Skeletal muscle tissue (tissue), 3 donors: ENCODE measurements at regions not wholly inside any gene's neighbourhood (a gene's known extent, or its start where the extent isn't known, plus 50 kb on each side); places are given as distances from the start of the nearest gene placed in this dataset.

Experiments
- H3K27ac ChIP-seq: one replicate; pipeline ENCODE4 v1.7.0; 2013; ENCODE audit warnings: mild to moderate bottlenecking, low read depth, low read length, inconsistent platforms
- H3K27me3 ChIP-seq, 3 donors: one replicate each; pipeline ENCODE4 v1.7.0; 2013; ENCODE audit warnings: low read length in 3 of 3; ENCODE audit not compliant: control insufficient read depth in 3 of 3, insufficient read depth in 3 of 3
- H3K36me3 ChIP-seq, 3 donors: one replicate each; pipeline ENCODE4 v1.7.0; 2013; ENCODE audit warnings: low read length in 3 of 3; ENCODE audit not compliant: control insufficient read depth in 3 of 3, insufficient read depth in 3 of 3
- H3K4me1 ChIP-seq, 3 donors: one replicate each; pipeline ENCODE4 v1.7.0; 2013; ENCODE audit warnings: low read length in 3 of 3, mild to moderate bottlenecking in 3 of 3; ENCODE audit not compliant: control insufficient read depth in 3 of 3, insufficient read depth in 3 of 3
- H3K4me3 ChIP-seq, 3 donors: one replicate each; pipeline ENCODE4 v1.7.0; 2013; ENCODE audit warnings: low read length in 3 of 3
- H3K9ac ChIP-seq, 3 donors: one replicate each; pipeline ENCODE4 v1.7.0; 2013; ENCODE audit warnings: low read length in 3 of 3, mild to moderate bottlenecking in 3 of 3, moderate library complexity in 2 of 3, low read depth in 1 of 3
- H3K9me3 ChIP-seq, 3 donors: one replicate each; pipeline ENCODE4 v1.7.0; 2013; ENCODE audit warnings: low read length in 3 of 3; ENCODE audit not compliant: control insufficient read depth in 3 of 3
- donor health status: Osteomylitis.

DNA sequence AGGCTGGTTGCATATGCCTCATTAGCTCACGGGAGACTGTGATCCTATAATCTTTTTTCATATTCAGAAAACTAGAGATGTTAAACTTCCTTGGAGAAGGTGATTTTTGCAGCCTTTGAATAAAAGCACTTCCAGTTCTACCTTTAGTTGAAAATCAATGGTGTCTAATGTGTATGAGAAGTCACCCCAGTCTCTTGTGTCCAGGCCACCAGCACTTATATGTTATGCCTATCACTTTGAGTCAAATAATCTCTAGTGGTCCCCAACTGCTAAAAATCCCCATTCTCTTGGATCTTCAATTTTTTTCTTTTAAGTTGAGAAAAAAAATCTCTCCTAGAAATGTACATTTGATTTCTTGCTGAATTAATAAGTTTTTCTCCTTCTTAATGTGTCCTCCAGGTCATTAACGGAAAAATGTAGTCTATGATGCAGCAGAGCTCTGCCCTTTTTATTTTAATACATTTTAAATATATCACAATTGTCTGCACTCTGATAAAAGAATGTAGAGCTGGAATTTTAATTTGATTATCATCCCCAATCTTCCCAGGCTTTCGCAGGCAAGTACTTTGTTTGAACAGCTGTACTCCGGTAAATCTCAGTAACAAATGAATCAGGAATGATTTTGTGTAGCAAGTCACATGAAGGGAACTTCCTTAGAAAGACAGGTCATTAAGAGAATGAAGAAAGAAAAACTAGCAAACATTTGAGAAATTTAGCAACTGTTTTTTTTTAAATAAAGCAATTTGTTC lies 147.0 kb downstream of the SOX4 start:
- H3K36me3 ChIP-seq = no peaks in the 10 kb centered on the region
- no peak overlapping the region for H3K27ac ChIP-seq
- no peak overlapping the region for H3K9ac ChIP-seq
- no peak overlapping the region for H3K4me3 ChIP-seq
- H3K27me3 ChIP-seq = no peaks in the 10 kb centered on the region
- H3K4me1 ChIP-seq = no peaks in the 10 kb centered on the region
- no peaks in the 10 kb centered on the region for H3K9me3 ChIP-seq

DNA sequence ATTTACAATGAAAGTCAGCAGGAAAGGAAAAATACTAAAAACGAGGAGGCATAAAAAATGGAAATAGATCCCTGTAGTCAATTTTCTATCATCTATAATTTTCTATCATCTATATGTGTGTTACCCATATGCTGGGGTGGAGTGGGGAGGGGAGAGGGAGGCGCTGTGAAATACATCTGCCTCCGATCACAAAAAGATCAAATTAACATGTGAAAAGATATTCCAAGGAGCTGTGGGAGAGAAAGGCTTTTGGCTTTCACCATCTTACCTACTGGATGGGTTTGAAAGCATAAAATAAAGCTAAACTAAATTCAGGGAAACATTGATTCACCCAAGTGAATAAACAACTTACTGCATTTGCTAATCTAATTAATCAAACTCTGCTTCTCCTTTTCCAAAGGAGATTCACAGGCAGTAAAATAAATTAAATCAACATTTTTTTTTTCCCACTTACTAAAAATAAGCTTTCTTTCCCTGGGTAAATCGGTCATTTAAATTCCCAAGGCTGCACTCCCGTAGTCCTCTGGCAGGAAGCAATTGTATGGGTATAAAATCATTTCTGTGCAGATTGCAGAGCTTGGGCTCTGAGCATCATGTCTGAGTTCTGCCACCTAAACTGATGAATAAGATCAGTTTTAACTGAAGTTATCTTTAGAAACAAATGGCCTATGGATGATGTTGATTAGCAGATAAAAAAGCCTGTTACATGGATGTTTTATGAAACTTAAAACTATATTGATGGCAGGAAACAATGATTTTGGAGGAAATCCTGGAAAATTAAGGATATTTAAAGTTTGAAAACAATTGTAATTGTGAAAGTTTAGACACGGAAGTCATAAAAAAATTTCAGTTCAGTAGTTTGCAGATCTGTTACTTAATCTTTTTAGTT lies 147.9 kb downstream of the SOX4 start:
- Histone ChIP-seq H3K9ac (no peak overlapping the region), H3K27ac (no peak overlapping the region), H3K9me3 (no peaks in the 10 kb centered on the region), H3K36me3 (no peaks in the 10 kb centered on the region), H3K4me3 (no peak overlapping the region), H3K4me1 (no peaks in the 10 kb centered on the region), H3K27me3 (no peaks in the 10 kb centered on the region)

GRCh38 chr6:21742238-21742660 lies 148.7 kb downstream of the SOX4 start:
- Histone ChIP-seq H3K4me1 (no peaks in the 10 kb centered on the region), H3K9ac (no peak overlapping the region), H3K27me3 (no peaks in the 10 kb centered on the region), H3K4me3 (no peak overlapping the region), H3K9me3 (no peaks in the 10 kb centered on the region), H3K27ac (no peak overlapping the region), H3K36me3 (no peaks in the 10 kb centered on the region)

GRCh38 chr6:21744331-21744730 lies 150.8 kb downstream of the SOX4 start:
- Histone ChIP-seq H3K27me3 (no peaks in the 10 kb centered on the region), H3K27ac (no peak overlapping the region), H3K9me3 (no peaks in the 10 kb centered on the region), H3K4me1 (no peaks in the 10 kb centered on the region), H3K36me3 (no peaks in the 10 kb centered on the region), H3K4me3 (no peak overlapping the region), H3K9ac (no peak overlapping the region)

- Histone ChIP-seq H3K36me3 (no peaks in the 10 kb centered on the region), H3K9ac (no peak overlapping the region), H3K27ac (no peak overlapping the region), H3K4me3 (no peak overlapping the region), H3K27me3 (no peaks in the 10 kb centered on the region), H3K9me3 (no peaks in the 10 kb centered on the region), H3K4me1 (no peaks in the 10 kb centered on the region)
These were observed 152.2 kb downstream of the SOX4 start for GRCh38 chr6:21745543-21746337.

DNA sequence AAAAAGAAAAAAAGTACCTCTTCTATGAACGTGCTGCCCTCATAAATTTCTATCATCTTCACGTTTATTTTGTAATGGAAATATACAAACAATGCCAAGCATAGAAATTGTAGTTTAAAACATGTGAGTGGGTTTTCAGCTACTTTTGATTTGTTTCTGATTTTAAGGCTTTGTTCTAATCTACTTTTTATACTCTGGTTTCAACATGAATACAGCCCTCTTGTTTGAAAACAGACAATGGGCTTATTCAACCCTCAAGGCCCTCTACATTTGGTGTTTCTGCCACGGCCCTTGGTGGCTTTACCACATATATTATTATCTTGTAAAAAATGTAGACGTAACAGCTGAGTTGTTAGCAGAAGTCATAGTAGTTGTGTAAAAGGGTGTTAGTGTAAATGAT lies 153.9 kb downstream of the SOX4 start:
- H3K9ac ChIP-seq = no peak overlapping the region
- no peaks in the 10 kb centered on the region for H3K4me1 ChIP-seq
- H3K27me3 ChIP-seq = no peaks in the 10 kb centered on the region
- H3K9me3 ChIP-seq = no peaks in the 10 kb centered on the region
- no peak overlapping the region for H3K27ac ChIP-seq
- H3K4me3 ChIP-seq = no peak overlapping the region
- no peaks in the 10 kb centered on the region for H3K36me3 ChIP-seq

- Histone ChIP-seq H3K9ac (no peak overlapping the region), H3K4me3 (no peak overlapping the region), H3K27ac (no peak overlapping the region), H3K4me1 (no peaks in the 10 kb centered on the region), H3K27me3 (no peaks in the 10 kb centered on the region), H3K9me3 (no peaks in the 10 kb centered on the region), H3K36me3 (no peaks in the 10 kb centered on the region)
These were observed 154.9 kb downstream of the SOX4 start for GRCh38 chr6:21748343-21749056.

GRCh38 chr6:21749754-21750153 lies 156.2 kb downstream of the SOX4 start:
- Histone ChIP-seq H3K27me3 (no peaks in the 10 kb centered on the region), H3K9ac (no peak overlapping the region), H3K9me3 (no peaks in the 10 kb centered on the region), H3K27ac (no peak overlapping the region), H3K4me3 (no peak overlapping the region), H3K36me3 (no peaks in the 10 kb centered on the region), H3K4me1 (no peaks in the 10 kb centered on the region)

DNA sequence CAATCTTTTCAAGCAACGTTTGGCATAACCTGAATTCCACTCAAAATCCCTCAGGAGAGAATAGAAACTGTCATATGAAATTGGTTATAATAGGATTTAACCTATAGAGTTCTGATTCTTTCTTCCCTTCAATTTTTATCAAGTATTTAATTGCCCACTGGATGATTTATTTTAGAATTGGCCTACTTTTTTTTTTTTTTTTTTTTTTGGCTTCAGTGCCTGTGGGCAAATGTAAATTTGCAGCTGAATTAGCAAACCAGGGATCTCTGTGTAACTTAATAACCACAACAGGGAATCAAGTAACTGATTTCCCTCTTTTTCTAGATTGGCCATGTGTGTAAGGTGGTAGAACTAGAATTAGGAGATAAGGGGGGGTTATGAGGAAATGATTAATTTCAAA lies 157.0 kb downstream of the SOX4 start:
- Histone ChIP-seq H3K9me3 (no peaks in the 10 kb centered on the region), H3K36me3 (no peaks in the 10 kb centered on the region), H3K27ac (no peak overlapping the region), H3K9ac (no peak overlapping the region), H3K27me3 (no peaks in the 10 kb centered on the region), H3K4me1 (no peaks in the 10 kb centered on the region), H3K4me3 (no peak overlapping the region)
